ENCODE measurements at regions not wholly inside any gene's neighbourhood (a gene's known extent, or its start where the extent isn't known, plus 50 kb on each side); places are given as distances from the start of the nearest gene placed in this dataset.

DNA sequence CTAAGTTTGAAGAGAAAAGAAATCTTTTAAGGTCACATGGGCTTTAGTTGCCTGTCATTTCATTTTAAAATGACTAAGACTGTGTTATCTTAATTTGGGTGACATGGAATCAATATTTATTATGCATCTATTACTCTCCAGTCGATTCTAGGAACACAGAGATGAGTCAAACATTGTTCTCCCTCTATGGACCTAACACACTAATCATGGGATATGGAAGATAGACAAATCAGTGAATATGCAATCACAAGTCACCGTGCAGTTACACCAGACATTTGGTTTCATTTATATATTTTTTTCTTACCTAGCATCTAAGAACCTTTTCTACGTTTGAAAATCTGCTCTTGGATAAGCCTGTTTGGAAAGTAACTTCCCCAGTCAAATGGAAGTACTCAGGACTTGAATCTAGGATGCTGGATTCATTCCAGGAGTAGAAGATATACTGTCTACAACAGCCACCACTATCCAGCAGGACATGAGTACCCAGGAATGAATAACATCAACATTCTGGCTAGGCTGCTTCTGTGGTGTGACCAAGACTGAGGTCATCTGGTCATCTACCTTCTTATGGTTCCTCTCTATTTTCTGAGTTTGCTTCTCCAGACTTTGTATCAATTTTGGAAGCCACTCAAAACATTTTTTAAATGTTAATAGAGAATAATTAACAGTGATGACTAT lies 902.9 kb upstream of the LRRN3 start (continued):
- TF ChIP-seq EGR2 (tag by site-specific recombination; IDR thresholded peaks at IDR 0.05; ENCODE audit: low read depth), result no peak
- TF ChIP-seq, protein P1, sequence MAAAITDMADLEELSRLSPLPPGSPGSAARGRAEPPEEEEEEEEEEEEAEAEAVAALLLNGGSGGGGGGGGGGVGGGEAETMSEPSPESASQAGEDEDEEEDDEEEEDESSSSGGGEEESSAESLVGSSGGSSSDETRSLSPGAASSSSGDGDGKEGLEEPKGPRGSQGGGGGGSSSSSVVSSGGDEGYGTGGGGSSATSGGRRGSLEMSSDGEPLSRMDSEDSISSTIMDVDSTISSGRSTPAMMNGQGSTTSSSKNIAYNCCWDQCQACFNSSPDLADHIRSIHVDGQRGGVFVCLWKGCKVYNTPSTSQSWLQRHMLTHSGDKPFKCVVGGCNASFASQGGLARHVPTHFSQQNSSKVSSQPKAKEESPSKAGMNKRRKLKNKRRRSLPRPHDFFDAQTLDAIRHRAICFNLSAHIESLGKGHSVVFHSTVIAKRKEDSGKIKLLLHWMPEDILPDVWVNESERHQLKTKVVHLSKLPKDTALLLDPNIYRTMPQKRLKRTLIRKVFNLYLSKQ (tag by site-specific recombination; IDR thresholded peaks at IDR 0.05; ENCODE audit: borderline replicate concordance), result no peak
- TF ChIP-seq ZNF596 (tag by site-specific recombination; IDR thresholded peaks at IDR 0.05), result no peak

DNA sequence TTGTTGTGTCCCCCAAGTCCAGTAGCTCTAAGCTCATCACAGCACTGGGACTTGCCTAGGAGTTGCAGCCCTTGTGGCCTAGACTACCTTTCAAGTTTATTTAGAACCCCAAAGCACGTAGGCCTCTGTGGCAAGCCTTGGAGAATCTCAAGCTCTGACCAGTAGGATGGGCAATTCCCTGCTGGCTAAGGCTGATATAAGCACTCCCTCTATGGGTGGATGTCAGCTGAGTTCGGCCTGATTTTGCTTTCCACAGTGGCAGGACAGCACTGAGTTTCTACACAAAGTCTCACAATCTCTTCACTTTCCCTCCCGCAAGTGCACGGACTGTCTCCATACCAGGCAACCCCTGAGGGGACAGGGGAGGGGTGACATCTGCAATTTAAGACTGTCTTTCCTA lies 886.4 kb upstream of the LRRN3 start:
- Histone ChIP-seq H3K9me3 (ENCODE audit: control insufficient read depth, insufficient read depth, low read depth, low read length) (no peaks in the 10 kb centered on the region), H3K4me1 (ENCODE audit: control insufficient read depth, insufficient read depth, low read length) (no peaks in the 10 kb centered on the region), H3K36me3 (ENCODE audit: control insufficient read depth in 2 of 2, insufficient read depth in 1 of 2, low read length in 2 of 2) (no peaks in the 10 kb centered on the region), H3K4me3 (ENCODE audit: low read depth, low read length) (no peak overlapping the region), H3K27ac (ENCODE audit: extremely low read depth, low read depth, low read length) (no peak overlapping the region)
- CTCF ChIA-PET, result interaction anchor here (0.6 kb wide), 1 partner anchor 135 kb away, joined by 4 read pairs; no protein-coding TSS in a partner anchor
- TF ChIP-seq ZNF404 (tag by site-specific recombination; IDR thresholded peaks at IDR 0.05), result no peak
- TF ChIP-seq GFI1B (tag by site-specific recombination; IDR thresholded peaks at IDR 0.05), result no peak
- TF ChIP-seq ZNF23 (tag by site-specific recombination; IDR thresholded peaks at IDR 0.05; ENCODE audit: borderline replicate concordance), result no peak
- TF ChIP-seq, protein P2, sequence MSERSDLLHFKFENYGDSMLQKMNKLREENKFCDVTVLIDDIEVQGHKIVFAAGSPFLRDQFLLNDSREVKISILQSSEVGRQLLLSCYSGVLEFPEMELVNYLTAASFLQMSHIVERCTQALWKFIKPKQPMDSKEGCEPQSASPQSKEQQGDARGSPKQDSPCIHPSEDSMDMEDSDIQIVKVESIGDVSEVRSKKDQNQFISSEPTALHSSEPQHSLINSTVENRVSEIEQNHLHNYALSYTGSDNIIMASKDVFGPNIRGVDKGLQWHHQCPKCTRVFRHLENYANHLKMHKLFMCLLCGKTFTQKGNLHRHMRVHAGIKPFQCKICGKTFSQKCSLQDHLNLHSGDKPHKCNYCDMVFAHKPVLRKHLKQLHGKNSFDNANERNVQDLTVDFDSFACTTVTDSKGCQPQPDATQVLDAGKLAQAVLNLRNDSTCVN (tag by site-specific recombination; optimal IDR thresholded peaks at IDR 0.05), result no peak
- TF ChIP-seq, protein P3, sequence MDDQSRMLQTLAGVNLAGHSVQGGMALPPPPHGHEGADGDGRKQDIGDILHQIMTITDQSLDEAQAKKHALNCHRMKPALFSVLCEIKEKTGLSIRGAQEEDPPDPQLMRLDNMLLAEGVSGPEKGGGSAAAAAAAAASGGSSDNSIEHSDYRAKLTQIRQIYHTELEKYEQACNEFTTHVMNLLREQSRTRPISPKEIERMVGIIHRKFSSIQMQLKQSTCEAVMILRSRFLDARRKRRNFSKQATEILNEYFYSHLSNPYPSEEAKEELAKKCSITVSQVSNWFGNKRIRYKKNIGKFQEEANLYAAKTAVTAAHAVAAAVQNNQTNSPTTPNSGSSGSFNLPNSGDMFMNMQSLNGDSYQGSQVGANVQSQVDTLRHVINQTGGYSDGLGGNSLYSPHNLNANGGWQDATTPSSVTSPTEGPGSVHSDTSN (CRISPR knock-in tag; IDR thresholded peaks at IDR 0.05), result no peak
- TF ChIP-seq, protein P4, sequence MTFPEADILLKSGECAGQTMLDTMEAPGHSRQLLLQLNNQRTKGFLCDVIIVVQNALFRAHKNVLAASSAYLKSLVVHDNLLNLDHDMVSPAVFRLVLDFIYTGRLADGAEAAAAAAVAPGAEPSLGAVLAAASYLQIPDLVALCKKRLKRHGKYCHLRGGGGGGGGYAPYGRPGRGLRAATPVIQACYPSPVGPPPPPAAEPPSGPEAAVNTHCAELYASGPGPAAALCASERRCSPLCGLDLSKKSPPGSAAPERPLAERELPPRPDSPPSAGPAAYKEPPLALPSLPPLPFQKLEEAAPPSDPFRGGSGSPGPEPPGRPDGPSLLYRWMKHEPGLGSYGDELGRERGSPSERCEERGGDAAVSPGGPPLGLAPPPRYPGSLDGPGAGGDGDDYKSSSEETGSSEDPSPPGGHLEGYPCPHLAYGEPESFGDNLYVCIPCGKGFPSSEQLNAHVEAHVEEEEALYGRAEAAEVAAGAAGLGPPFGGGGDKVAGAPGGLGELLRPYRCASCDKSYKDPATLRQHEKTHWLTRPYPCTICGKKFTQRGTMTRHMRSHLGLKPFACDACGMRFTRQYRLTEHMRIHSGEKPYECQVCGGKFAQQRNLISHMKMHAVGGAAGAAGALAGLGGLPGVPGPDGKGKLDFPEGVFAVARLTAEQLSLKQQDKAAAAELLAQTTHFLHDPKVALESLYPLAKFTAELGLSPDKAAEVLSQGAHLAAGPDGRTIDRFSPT (tag by site-specific recombination; IDR thresholded peaks at IDR 0.05), result no peak
- TF ChIP-seq BCL11B (tag by site-specific recombination; IDR thresholded peaks at IDR 0.05; ENCODE audit: low read depth), result no peak
- TF ChIP-seq SALL2 (tag by site-specific recombination; IDR thresholded peaks at IDR 0.05; ENCODE audit: borderline replicate concordance), result no peak
- TF ChIP-seq, protein P5, sequence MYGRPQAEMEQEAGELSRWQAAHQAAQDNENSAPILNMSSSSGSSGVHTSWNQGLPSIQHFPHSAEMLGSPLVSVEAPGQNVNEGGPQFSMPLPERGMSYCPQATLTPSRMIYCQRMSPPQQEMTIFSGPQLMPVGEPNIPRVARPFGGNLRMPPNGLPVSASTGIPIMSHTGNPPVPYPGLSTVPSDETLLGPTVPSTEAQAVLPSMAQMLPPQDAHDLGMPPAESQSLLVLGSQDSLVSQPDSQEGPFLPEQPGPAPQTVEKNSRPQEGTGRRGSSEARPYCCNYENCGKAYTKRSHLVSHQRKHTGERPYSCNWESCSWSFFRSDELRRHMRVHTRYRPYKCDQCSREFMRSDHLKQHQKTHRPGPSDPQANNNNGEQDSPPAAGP (tag by site-specific recombination; IDR thresholded peaks at IDR 0.05), result no peak
- no peak for TF ChIP-seq ZNF211 (tag by site-specific recombination; IDR thresholded peaks at IDR 0.05; ENCODE audit: low read depth)
- no peak for TF ChIP-seq ZNF202 (tag by site-specific recombination; IDR thresholded peaks at IDR 0.05; ENCODE audit: borderline replicate concordance)
- TF ChIP-seq ZNF140 (tag by site-specific recombination; IDR thresholded peaks at IDR 0.05), result no peak
- TF ChIP-seq ZNF677 (tag by site-specific recombination; IDR thresholded peaks at IDR 0.05), result no peak
- no peak for TF ChIP-seq ZBTB1 (tag by site-specific recombination; IDR thresholded peaks at IDR 0.05)
- TF ChIP-seq, protein P6, sequence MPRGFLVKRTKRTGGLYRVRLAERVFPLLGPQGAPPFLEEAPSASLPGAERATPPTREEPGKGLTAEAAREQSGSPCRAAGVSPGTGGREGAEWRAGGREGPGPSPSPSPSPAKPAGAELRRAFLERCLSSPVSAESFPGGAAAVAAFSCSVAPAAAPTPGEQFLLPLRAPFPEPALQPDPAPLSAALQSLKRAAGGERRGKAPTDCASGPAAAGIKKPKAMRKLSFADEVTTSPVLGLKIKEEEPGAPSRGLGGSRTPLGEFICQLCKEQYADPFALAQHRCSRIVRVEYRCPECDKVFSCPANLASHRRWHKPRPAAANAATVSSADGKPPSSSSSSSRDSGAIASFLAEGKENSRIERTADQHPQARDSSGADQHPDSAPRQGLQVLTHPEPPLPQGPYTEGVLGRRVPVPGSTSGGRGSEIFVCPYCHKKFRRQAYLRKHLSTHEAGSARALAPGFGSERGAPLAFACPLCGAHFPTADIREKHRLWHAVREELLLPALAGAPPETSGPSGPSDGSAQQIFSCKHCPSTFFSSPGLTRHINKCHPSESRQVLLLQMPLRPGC (tag by site-specific recombination; IDR thresholded peaks at IDR 0.05), result no peak
- TF ChIP-seq ZBTB21 (tag by site-specific recombination; IDR thresholded peaks at IDR 0.05), result no peak
- TF ChIP-seq, protein P7, sequence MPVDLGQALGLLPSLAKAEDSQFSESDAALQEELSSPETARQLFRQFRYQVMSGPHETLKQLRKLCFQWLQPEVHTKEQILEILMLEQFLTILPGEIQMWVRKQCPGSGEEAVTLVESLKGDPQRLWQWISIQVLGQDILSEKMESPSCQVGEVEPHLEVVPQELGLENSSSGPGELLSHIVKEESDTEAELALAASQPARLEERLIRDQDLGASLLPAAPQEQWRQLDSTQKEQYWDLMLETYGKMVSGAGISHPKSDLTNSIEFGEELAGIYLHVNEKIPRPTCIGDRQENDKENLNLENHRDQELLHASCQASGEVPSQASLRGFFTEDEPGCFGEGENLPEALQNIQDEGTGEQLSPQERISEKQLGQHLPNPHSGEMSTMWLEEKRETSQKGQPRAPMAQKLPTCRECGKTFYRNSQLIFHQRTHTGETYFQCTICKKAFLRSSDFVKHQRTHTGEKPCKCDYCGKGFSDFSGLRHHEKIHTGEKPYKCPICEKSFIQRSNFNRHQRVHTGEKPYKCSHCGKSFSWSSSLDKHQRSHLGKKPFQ (tag by site-specific recombination; IDR thresholded peaks at IDR 0.05), result no peak
- TF ChIP-seq ZNF571 (tag by site-specific recombination; IDR thresholded peaks at IDR 0.05), result no peak
- no peak for TF ChIP-seq KLF1 (tag by site-specific recombination; IDR thresholded peaks at IDR 0.05)
- TF ChIP-seq, protein P8, sequence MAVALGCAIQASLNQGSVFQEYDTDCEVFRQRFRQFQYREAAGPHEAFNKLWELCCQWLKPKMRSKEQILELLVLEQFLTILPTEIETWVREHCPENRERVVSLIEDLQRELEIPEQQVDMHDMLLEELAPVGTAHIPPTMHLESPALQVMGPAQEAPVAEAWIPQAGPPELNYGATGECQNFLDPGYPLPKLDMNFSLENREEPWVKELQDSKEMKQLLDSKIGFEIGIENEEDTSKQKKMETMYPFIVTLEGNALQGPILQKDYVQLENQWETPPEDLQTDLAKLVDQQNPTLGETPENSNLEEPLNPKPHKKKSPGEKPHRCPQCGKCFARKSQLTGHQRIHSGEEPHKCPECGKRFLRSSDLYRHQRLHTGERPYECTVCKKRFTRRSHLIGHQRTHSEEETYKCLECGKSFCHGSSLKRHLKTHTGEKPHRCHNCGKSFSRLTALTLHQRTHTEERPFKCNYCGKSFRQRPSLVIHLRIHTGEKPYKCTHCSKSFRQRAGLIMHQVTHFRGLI (tag by site-specific recombination; IDR thresholded peaks at IDR 0.05), result no peak
- POLR2A ChIA-PET, result no interaction called here
